NCI-H2081 treated with DMSO at 0.1 percent for 48 hours (cell line): ENCODE measurements at regions not wholly inside any gene's neighbourhood (a gene's known extent, or its start where the extent isn't known, plus 50 kb on each side); places are given as distances from the start of the nearest gene placed in this dataset.

Experiments used
- DNase-seq: peaks from one replicate; lab custom pipeline; 2025; lab: John Stamatoyannopoulos, UW

- DNase-seq, result no peak
Measured at GRCh38 chr10:88060762-88061161, 197.3 kb downstream of the PTEN start.

GRCh38 chr10:88062385-88062784 lies 199.0 kb downstream of the PTEN start:
- DNase-seq, result no peak

- DNase-seq, result no peak
Measured at GRCh38 chr10:88062798-88063472, 199.5 kb downstream of the PTEN start.

GRCh38 chr10:88063861-88064557 lies 200.6 kb downstream of the PTEN start:
- no peak for DNase-seq

GRCh38 chr10:88064608-88065382 lies 201.4 kb downstream of the PTEN start:
- DNase-seq, result no peak

- no peak for DNase-seq
Measured at GRCh38 chr10:88065383-88066049, 202.1 kb downstream of the PTEN start.

- no peak for DNase-seq
Measured at GRCh38 chr10:88066319-88066718, 202.9 kb downstream of the PTEN start.

- no peak for DNase-seq
Measured at GRCh38 chr10:88066876-88067275, 203.5 kb downstream of the PTEN start.

GRCh38 chr10:88067737-88068136 lies 204.3 kb downstream of the PTEN start:
- DNase-seq, result no peak

- DNase-seq, result no peak
Measured at GRCh38 chr10:88069338-88069737, 205.9 kb downstream of the PTEN start.

GRCh38 chr10:88070080-88070880 lies 206.9 kb downstream of the PTEN start:
- DNase-seq, result no peak

GRCh38 chr10:88071879-88072278 lies 208.5 kb downstream of the PTEN start:
- DNase-seq, result no peak

- DNase-seq, result no peak
Measured at GRCh38 chr10:88073682-88074081, 210.3 kb downstream of the PTEN start.

- DNase-seq, result no peak
Measured at GRCh38 chr10:88074971-88075370, 211.5 kb downstream of the PTEN start.

GRCh38 chr10:88076027-88076880 lies 212.8 kb downstream of the PTEN start:
- DNase-seq, result no peak

GRCh38 chr10:88077977-88078376 lies 214.6 kb downstream of the PTEN start:
- DNase-seq, result no peak

GRCh38 chr10:88080213-88080612 lies 216.8 kb downstream of the PTEN start:
- no peak for DNase-seq

GRCh38 chr10:88081457-88082054 lies 218.1 kb downstream of the PTEN start:
- DNase-seq, result no peak

- no peak for DNase-seq
Measured at GRCh38 chr10:88082391-88082790, 219.0 kb downstream of the PTEN start.
